ENCODE measurements at regions not wholly inside any gene's neighbourhood (a gene's known extent, or its start where the extent isn't known, plus 50 kb on each side); places are given as distances from the start of the nearest gene placed in this dataset.

DNA sequence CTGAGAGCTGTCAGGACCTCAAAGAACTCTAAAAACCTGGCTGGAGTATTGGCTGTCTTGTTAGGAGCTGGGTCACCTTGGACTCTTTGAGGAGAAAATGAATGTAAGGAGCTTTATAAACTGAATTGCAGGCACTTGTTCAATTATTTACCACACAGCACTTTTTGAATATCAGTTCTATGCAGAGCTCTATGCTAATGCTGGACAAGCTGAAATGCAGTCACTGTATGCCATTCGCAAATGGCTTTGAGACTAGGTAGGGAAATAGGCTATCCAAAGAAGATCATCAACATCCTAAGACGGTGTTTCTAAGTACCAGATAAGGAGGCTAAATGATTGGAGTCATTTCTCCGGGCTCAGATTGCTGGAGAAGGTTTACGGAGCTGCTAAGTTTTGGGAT, 333.5 kb downstream of the SIPA1L2 start:
- POLR2A ChIA-PET, result no interaction called here
- Mint-ChIP-seq H3K4me3 (no peak overlapping the region), H3K36me3 (no peaks in the 10 kb centered on the region)

DNA sequence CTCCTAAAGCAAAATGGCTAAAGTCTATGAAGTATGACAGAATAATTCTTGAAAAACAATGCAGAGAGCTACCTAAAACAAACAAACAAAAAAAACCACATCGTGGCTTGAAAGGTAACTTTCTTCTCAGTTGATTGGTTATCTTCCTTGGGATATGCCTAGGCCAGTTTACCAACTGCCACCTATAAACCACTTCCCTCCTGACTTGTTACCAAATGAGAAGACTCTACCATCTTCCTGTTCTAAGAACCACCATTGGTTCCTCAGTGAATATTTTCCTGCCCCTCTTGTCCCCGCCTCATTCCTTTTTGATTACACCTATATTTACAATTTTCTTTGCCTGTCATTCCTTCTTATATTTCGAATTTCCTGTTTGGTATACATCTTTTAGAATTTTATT, 336.6 kb downstream of the SIPA1L2 start:
- no peaks in the 10 kb centered on the region for H3K9me3 ChIP-seq (ENCODE audit: control insufficient read depth in 2 of 3, low read length in 3 of 3)
- CTCF ChIA-PET, result no interaction called here
- no peak for DNase-seq
- H3K4me1 ChIP-seq (ENCODE audit: control insufficient read depth in 2 of 2, insufficient read depth in 2 of 2, low read length in 2 of 2), result no peaks in the 10 kb centered on the region
- POLR2A ChIA-PET, result no interaction called here
- Mint-ChIP-seq H3K9me3 (peaks cover 0 to 2% (median 0%) of the 10 kb centered on the region in 11 donors), H3K27ac (no peak overlapping the region), H3K4me3 (no peak overlapping the region), H3K27me3 (peaks cover 10 to 25% (median 23%) of the 10 kb centered on the region in 5 donors), H3K4me1 (peaks cover 0 to 7% (median 0%) of the 10 kb centered on the region in 7 donors), H3K36me3 (no peaks in the 10 kb centered on the region)
- H3K4me3 ChIP-seq (ENCODE audit: low read length), result no peak overlapping the region
- no peak for ATAC-seq
- H3K36me3 ChIP-seq (ENCODE audit: control insufficient read depth in 2 of 3, insufficient read depth in 3 of 3, low read length in 3 of 3), result no peaks in the 10 kb centered on the region
- intact Hi-C loops (cut with micrococcal nuclease), result no loop called here
- H3K27me3 ChIP-seq (ENCODE audit: control insufficient read depth in 2 of 2, insufficient read depth in 2 of 2, low read length in 2 of 2), result no peaks in the 10 kb centered on the region
- no peak overlapping the region for H3K27ac ChIP-seq (ENCODE audit: low read depth, low read length)

More for the DNA sequence above, 333.5 kb downstream of the SIPA1L2 start:
- CTCF ChIA-PET, result no interaction called here
- DNase-seq, result no peak
- H3K27me3 Mint-ChIP-seq, result peaks cover 25 to 35% (median 26%) of the 10 kb centered on the region in 5 donors
- peaks cover 0 to 7% (median 0%) of the 10 kb centered on the region in 7 donors for H3K4me1 Mint-ChIP-seq
- Histone ChIP-seq H3K27ac (ENCODE audit: low read depth, low read length) (no peak overlapping the region), H3K4me3 (ENCODE audit: low read length) (no peak overlapping the region), H3K4me1 (ENCODE audit: control insufficient read depth in 2 of 2, insufficient read depth in 2 of 2, low read length in 2 of 2) (no peaks in the 10 kb centered on the region), H3K36me3 (ENCODE audit: control insufficient read depth in 2 of 3, insufficient read depth in 3 of 3, low read length in 3 of 3) (no peaks in the 10 kb centered on the region), H3K9me3 (ENCODE audit: control insufficient read depth in 2 of 3, low read length in 3 of 3) (no peaks in the 10 kb centered on the region), H3K27me3 (ENCODE audit: control insufficient read depth in 2 of 2, insufficient read depth in 2 of 2, low read length in 2 of 2) (no peaks in the 10 kb centered on the region)
- no peak overlapping the region for H3K27ac Mint-ChIP-seq
- intact Hi-C loops (cut with micrococcal nuclease), result no loop called here
- H3K9me3 Mint-ChIP-seq, result peaks cover 0 to 2% (median 0%) of the 10 kb centered on the region in 11 donors
- ATAC-seq, result no peak

DNA sequence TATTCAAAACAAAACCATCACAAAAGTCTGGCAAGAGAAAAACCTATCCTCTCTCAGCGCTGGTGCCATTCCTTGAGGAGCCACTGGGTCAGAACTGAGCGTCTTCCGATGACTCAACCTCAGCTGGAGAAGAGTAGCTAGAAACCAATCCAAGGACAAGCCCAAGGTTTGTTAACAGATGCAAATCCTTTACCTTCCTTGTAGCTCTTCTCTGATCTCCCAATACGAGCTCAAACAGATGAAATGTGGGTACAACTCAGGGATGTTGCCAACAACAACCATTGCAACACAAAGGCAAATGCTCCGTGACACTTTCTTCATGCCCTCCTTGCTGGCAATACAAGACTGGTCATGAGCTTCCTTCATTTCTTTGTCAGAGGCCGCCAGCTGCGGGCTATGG, 337.1 kb downstream of the SIPA1L2 start:
- CTCF ChIA-PET, result no interaction called here
- Mint-ChIP-seq H3K27ac (no peak overlapping the region), H3K4me3 (no peak overlapping the region), H3K27me3 (peaks cover 10 to 25% (median 23%) of the 10 kb centered on the region in 5 donors), H3K36me3 (no peaks in the 10 kb centered on the region), H3K4me1 (peaks cover 0 to 7% (median 0%) of the 10 kb centered on the region in 7 donors), H3K9me3 (peaks cover 0 to 2% (median 0%) of the 10 kb centered on the region in 11 donors)
- POLR2A ChIA-PET, result no interaction called here
- H3K27ac ChIP-seq (ENCODE audit: low read depth, low read length), result no peak overlapping the region
- ATAC-seq (no peak), DNase-seq (no peak)
- no peak overlapping the region for H3K4me3 ChIP-seq (ENCODE audit: low read length)
- no peaks in the 10 kb centered on the region for H3K9me3 ChIP-seq (ENCODE audit: control insufficient read depth in 2 of 3, low read length in 3 of 3)
- no peaks in the 10 kb centered on the region for H3K36me3 ChIP-seq (ENCODE audit: control insufficient read depth in 2 of 3, insufficient read depth in 3 of 3, low read length in 3 of 3)
- intact Hi-C loops (cut with micrococcal nuclease), result no loop called here
- H3K4me1 ChIP-seq (ENCODE audit: control insufficient read depth in 2 of 2, insufficient read depth in 2 of 2, low read length in 2 of 2), result no peaks in the 10 kb centered on the region
- H3K27me3 ChIP-seq (ENCODE audit: control insufficient read depth in 2 of 2, insufficient read depth in 2 of 2, low read length in 2 of 2), result no peaks in the 10 kb centered on the region

DNA sequence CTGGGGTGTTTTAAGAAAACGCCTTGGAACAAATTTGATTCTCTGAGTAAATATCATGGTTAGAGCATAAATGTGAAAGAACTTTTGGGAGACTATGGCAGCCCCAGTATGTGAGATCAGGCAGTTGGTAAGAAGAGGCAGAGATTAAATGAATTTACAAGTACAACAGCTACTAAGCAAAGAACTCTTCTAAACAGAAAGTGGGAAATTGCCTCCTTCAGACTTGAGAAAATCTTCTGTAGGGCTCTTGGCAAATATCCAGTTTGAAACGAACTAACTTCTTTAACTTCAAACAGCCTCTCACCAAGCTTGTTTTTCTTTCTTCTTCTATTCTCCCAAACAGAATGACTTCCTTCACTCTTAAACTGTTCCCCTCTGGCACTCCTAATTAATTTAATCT, 337.7 kb downstream of the SIPA1L2 start:
- ChIA-PET POLR2A (no interaction called here), CTCF (interaction anchor here (1.1 kb wide), 1 partner anchor 8 kb away, joined by 3 read pairs; no protein-coding TSS in a partner anchor)
- no peak for DNase-seq
- no peaks in the 10 kb centered on the region for H3K36me3 ChIP-seq (ENCODE audit: control insufficient read depth in 2 of 3, insufficient read depth in 3 of 3, low read length in 3 of 3)
- no peaks in the 10 kb centered on the region for H3K9me3 ChIP-seq (ENCODE audit: control insufficient read depth in 2 of 3, low read length in 3 of 3)
- Mint-ChIP-seq H3K36me3 (no peaks in the 10 kb centered on the region), H3K27me3 (peaks cover 8 to 24% (median 22%) of the 10 kb centered on the region in 5 donors), H3K4me3 (no peak overlapping the region), H3K27ac (no peak overlapping the region), H3K9me3 (peaks cover 0 to 2% (median 0%) of the 10 kb centered on the region in 11 donors), H3K4me1 (peaks cover 0 to 7% (median 0%) of the 10 kb centered on the region in 7 donors)
- no peak overlapping the region for H3K27ac ChIP-seq (ENCODE audit: low read depth, low read length)
- intact Hi-C loops (cut with micrococcal nuclease), result no loop called here
- H3K4me3 ChIP-seq (ENCODE audit: low read length), result no peak overlapping the region
- no peaks in the 10 kb centered on the region for H3K27me3 ChIP-seq (ENCODE audit: control insufficient read depth in 2 of 2, insufficient read depth in 2 of 2, low read length in 2 of 2)
- H3K4me1 ChIP-seq (ENCODE audit: control insufficient read depth in 2 of 2, insufficient read depth in 2 of 2, low read length in 2 of 2), result no peaks in the 10 kb centered on the region
- no peak for ATAC-seq

DNA sequence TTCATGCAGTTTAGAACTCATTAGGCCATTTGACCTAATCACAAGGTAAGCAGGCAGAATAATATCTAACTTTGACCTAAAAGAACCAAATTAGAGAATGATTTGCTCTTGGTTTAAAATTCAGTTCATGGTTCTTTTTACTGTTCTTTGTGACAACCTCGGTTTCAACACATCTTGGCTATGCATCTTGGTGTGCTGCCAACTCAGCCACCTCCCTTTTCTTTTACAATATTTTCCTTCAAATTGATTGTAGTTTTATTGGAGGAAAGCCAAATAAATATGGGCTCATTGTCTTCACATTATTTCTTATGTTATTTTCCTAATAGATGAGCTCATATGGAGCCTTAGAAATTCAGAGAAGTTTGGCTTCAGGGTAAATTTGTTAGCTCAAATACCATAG, 338.3 kb downstream of the SIPA1L2 start:
- DNase-seq (no peak), ATAC-seq (no peak)
- H3K4me3 ChIP-seq (ENCODE audit: low read length), result no peak overlapping the region
- no peak overlapping the region for H3K27ac ChIP-seq (ENCODE audit: low read depth, low read length)
- Mint-ChIP-seq H3K27ac (no peak overlapping the region), H3K27me3 (peaks cover 7 to 24% (median 19%) of the 10 kb centered on the region in 5 donors), H3K36me3 (no peaks in the 10 kb centered on the region), H3K4me3 (no peak overlapping the region), H3K9me3 (peaks cover 0 to 2% (median 0%) of the 10 kb centered on the region in 11 donors), H3K4me1 (peaks cover 0 to 7% (median 0%) of the 10 kb centered on the region in 7 donors)
- intact Hi-C loops (cut with micrococcal nuclease), result no loop called here
- no peaks in the 10 kb centered on the region for H3K4me1 ChIP-seq (ENCODE audit: control insufficient read depth in 2 of 2, insufficient read depth in 2 of 2, low read length in 2 of 2)
- H3K9me3 ChIP-seq (ENCODE audit: control insufficient read depth in 2 of 3, low read length in 3 of 3), result no peaks in the 10 kb centered on the region
- H3K36me3 ChIP-seq (ENCODE audit: control insufficient read depth in 2 of 3, insufficient read depth in 3 of 3, low read length in 3 of 3), result no peaks in the 10 kb centered on the region
- CTCF ChIA-PET, result interaction anchor here (1.1 kb wide), 1 partner anchor 9 kb away, joined by 3 read pairs; no protein-coding TSS in a partner anchor
- POLR2A ChIA-PET, result no interaction called here
- no peaks in the 10 kb centered on the region for H3K27me3 ChIP-seq (ENCODE audit: control insufficient read depth in 2 of 2, insufficient read depth in 2 of 2, low read length in 2 of 2)

DNA sequence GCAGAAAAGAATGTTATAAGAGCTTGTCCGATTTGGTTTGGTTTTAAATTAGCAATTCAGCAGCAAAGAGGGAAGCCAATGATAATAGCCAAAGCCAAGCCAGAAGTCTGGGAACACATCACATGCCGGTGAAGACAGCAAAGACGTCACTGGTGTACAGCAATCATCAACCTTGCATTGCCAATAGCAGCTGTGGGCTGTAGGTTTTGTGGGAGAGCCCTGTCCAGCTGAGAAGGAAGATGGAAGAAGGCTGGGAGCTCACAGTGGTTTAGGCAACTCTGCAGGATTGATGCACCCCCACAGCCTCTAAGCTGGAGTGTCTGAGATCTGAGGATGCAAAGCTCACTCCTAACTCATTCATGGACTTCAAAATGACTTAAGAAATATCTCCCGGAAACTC, 338.7 kb downstream of the SIPA1L2 start:
- Histone ChIP-seq H3K4me1 (ENCODE audit: control insufficient read depth in 2 of 2, insufficient read depth in 2 of 2, low read length in 2 of 2) (no peaks in the 10 kb centered on the region), H3K9me3 (ENCODE audit: control insufficient read depth in 2 of 3, low read length in 3 of 3) (no peaks in the 10 kb centered on the region), H3K36me3 (ENCODE audit: control insufficient read depth in 2 of 3, insufficient read depth in 3 of 3, low read length in 3 of 3) (no peaks in the 10 kb centered on the region), H3K27me3 (ENCODE audit: control insufficient read depth in 2 of 2, insufficient read depth in 2 of 2, low read length in 2 of 2) (no peaks in the 10 kb centered on the region), H3K27ac (ENCODE audit: low read depth, low read length) (no peak overlapping the region), H3K4me3 (ENCODE audit: low read length) (no peak overlapping the region)
- H3K27me3 Mint-ChIP-seq, result peaks cover 7 to 24% (median 17%) of the 10 kb centered on the region in 5 donors
- DNase-seq (no peak), ATAC-seq (no peak)
- intact Hi-C loops (cut with micrococcal nuclease), result no loop called here
- CTCF ChIA-PET, result interaction anchor here (1.1 kb wide), 1 partner anchor 9 kb away, joined by 3 read pairs; no protein-coding TSS in a partner anchor
- H3K4me1 Mint-ChIP-seq, result peaks cover 0 to 7% (median 0%) of the 10 kb centered on the region in 7 donors
- POLR2A ChIA-PET, result no interaction called here
- peaks cover 0 to 2% (median 0%) of the 10 kb centered on the region in 11 donors for H3K9me3 Mint-ChIP-seq
- H3K4me3 Mint-ChIP-seq, result no peak overlapping the region
- no peaks in the 10 kb centered on the region for H3K36me3 Mint-ChIP-seq
- no peak overlapping the region for H3K27ac Mint-ChIP-seq

DNA sequence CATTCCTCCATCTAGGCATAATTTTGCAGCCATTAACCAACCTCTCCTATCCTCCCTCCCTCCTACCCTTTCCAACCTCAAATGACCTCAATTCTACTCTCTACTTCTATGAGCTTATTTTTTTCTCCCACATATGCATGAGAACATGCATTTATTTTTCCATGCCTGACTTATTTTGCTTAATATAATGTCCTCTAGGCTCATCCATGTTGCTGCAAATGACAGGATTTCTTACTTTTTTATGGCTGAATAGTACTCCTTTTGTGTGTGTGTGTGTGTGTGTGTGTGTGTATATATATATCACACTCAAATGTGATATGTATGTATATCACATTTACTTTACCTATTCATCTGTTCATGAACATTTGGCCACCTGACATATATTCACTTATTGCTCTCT, 339.4 kb downstream of the SIPA1L2 start:
- Histone ChIP-seq H3K27me3 (ENCODE audit: control insufficient read depth in 2 of 2, insufficient read depth in 2 of 2, low read length in 2 of 2) (no peaks in the 10 kb centered on the region), H3K27ac (ENCODE audit: low read depth, low read length) (no peak overlapping the region), H3K4me1 (ENCODE audit: control insufficient read depth in 2 of 2, insufficient read depth in 2 of 2, low read length in 2 of 2) (no peaks in the 10 kb centered on the region), H3K4me3 (ENCODE audit: low read length) (no peak overlapping the region), H3K36me3 (ENCODE audit: control insufficient read depth in 2 of 3, insufficient read depth in 3 of 3, low read length in 3 of 3) (no peaks in the 10 kb centered on the region), H3K9me3 (ENCODE audit: control insufficient read depth in 2 of 3, low read length in 3 of 3) (no peaks in the 10 kb centered on the region)
- ATAC-seq, result no peak
- peaks cover 0 to 2% (median 0%) of the 10 kb centered on the region in 11 donors for H3K9me3 Mint-ChIP-seq
- no peak overlapping the region for H3K27ac Mint-ChIP-seq
- CTCF ChIA-PET, result interaction anchor here (0.9 kb wide), 1 partner anchor 420 kb away, joined by 4 read pairs; no protein-coding TSS in a partner anchor
- no peak for DNase-seq
- peaks cover 6 to 23% (median 14%) of the 10 kb centered on the region in 5 donors for H3K27me3 Mint-ChIP-seq
- H3K4me1 Mint-ChIP-seq, result peaks cover 0 to 7% (median 0%) of the 10 kb centered on the region in 7 donors
- POLR2A ChIA-PET, result no interaction called here
- H3K36me3 Mint-ChIP-seq, result no peaks in the 10 kb centered on the region
- H3K4me3 Mint-ChIP-seq, result no peak overlapping the region
- intact Hi-C loops (cut with micrococcal nuclease), result no loop called here

Data from naive thymus-derived CD4-positive, alpha-beta T cell (primary cell).